Activated CD8-positive, alpha-beta T cell treated with anti-CD3 and anti-CD28 coated beads, Interleukin-2, amount 10 ng/mL, durations not matched to agents 7 days and 5 days (primary cell): ENCODE measurements at regions not wholly inside any gene's neighbourhood (a gene's known extent, or its start where the extent isn't known, plus 50 kb on each side); places are given as distances from the start of the nearest gene placed in this dataset.

Experiments used
- ATAC-seq: fragments of 150-1000 bp; cut with Tn5 transposase; one replicate; pipeline ENCODE4 v1.10.0; 2021; ENCODE audit warnings: moderate library complexity
- CTCF ChIA-PET: fragments of 350-600 bp; sonication (Branson Sonifier 250); formaldehyde crosslinking; loops from one replicate; lab custom pipeline; 2021; ENCODE audit warnings: antibody characterized with exemption; lab: Charles Lee
- POLR2A ChIA-PET: fragments of 350-600 bp; sonication (Branson Sonifier 250); formaldehyde crosslinking; loops from one replicate; lab custom pipeline; 2021; ENCODE audit warnings: antibody characterized with exemption; lab: Charles Lee
- DNase-seq: peaks from one replicate; pipeline ENCODE4 v3.0.0-alpha.2; 2020
- H3K27ac Mint-ChIP-seq: one replicate; pipeline ENCODE4 v1.8.0; 2021; ENCODE audit warnings: mild to moderate bottlenecking, mixed read lengths
- H3K27me3 Mint-ChIP-seq: one replicate; pipeline ENCODE4 v1.8.0; 2021; ENCODE audit warnings: low read depth, mixed read lengths
- H3K36me3 Mint-ChIP-seq: one replicate; pipeline ENCODE4 v1.8.0; 2021; ENCODE audit warnings: low read depth, mixed read lengths
- H3K4me1 Mint-ChIP-seq: one replicate; pipeline ENCODE4 v1.8.0; 2021; ENCODE audit warnings: low read depth, mixed read lengths
- H3K4me3 Mint-ChIP-seq: one replicate; pipeline ENCODE4 v1.8.0; 2021; ENCODE audit warnings: mild to moderate bottlenecking, mixed read lengths
- H3K9me3 Mint-ChIP-seq: one replicate; pipeline ENCODE4 v1.8.0; 2022; ENCODE audit warnings: mixed read lengths; ENCODE audit not compliant: insufficient read depth

- H3K36me3 Mint-ChIP-seq, result no peaks in the 10 kb centered on the region
- no peaks in the 10 kb centered on the region for H3K9me3 Mint-ChIP-seq
- no peak for ATAC-seq
- ChIA-PET CTCF (no interaction called here), POLR2A (no interaction called here)
- H3K4me3 Mint-ChIP-seq, result no peak overlapping the region
- H3K27me3 Mint-ChIP-seq, result no peaks in the 10 kb centered on the region
- no peak overlapping the region for H3K27ac Mint-ChIP-seq
- no peaks in the 10 kb centered on the region for H3K4me1 Mint-ChIP-seq
- no peak for DNase-seq
Measured at GRCh38 chr11:15705891-15706290, 591.2 kb downstream of the INSC start.

GRCh38 chr11:15707194-15707593 lies 592.5 kb downstream of the INSC start:
- Mint-ChIP-seq H3K9me3 (no peaks in the 10 kb centered on the region), H3K36me3 (no peaks in the 10 kb centered on the region), H3K4me1 (no peaks in the 10 kb centered on the region), H3K27me3 (no peaks in the 10 kb centered on the region), H3K27ac (no peak overlapping the region), H3K4me3 (no peak overlapping the region)
- ChIA-PET POLR2A (no interaction called here), CTCF (no interaction called here)
- ATAC-seq (no peak), DNase-seq (no peak)

DNA sequence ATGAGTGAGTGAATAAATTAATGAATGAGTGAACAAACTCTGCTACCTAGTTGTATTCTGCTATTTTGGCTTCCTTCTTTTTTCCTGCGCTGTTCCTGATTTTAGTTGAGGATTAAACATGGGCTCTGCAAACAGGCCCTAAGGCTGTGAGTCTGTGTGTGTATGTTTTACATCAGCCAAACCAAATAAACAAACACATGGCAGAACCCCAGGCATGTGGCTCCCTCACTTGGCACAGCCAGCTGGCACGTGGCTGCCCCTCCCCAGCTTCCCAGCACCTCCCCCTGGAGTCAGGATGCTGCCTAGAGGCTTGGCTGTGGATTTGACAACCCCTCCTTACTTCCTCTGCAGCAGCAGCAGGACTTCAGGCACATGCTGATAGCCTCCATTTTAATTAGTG lies 593.2 kb downstream of the INSC start:
- no peak overlapping the region for H3K4me3 Mint-ChIP-seq
- H3K9me3 Mint-ChIP-seq, result no peaks in the 10 kb centered on the region
- POLR2A ChIA-PET, result no interaction called here
- no peak for ATAC-seq
- no peak for DNase-seq
- H3K36me3 Mint-ChIP-seq, result no peaks in the 10 kb centered on the region
- CTCF ChIA-PET, result no interaction called here
- H3K27ac Mint-ChIP-seq, result no peak overlapping the region
- no peaks in the 10 kb centered on the region for H3K4me1 Mint-ChIP-seq
- no peaks in the 10 kb centered on the region for H3K27me3 Mint-ChIP-seq

GRCh38 chr11:15710580-15711275 lies 596.0 kb downstream of the INSC start:
- Mint-ChIP-seq H3K4me3 (no peak overlapping the region), H3K27ac (no peak overlapping the region), H3K4me1 (no peaks in the 10 kb centered on the region), H3K36me3 (no peaks in the 10 kb centered on the region), H3K9me3 (no peaks in the 10 kb centered on the region), H3K27me3 (no peaks in the 10 kb centered on the region)
- ChIA-PET POLR2A (no interaction called here), CTCF (no interaction called here)
- DNase-seq, result no peak
- no peak for ATAC-seq

DNA sequence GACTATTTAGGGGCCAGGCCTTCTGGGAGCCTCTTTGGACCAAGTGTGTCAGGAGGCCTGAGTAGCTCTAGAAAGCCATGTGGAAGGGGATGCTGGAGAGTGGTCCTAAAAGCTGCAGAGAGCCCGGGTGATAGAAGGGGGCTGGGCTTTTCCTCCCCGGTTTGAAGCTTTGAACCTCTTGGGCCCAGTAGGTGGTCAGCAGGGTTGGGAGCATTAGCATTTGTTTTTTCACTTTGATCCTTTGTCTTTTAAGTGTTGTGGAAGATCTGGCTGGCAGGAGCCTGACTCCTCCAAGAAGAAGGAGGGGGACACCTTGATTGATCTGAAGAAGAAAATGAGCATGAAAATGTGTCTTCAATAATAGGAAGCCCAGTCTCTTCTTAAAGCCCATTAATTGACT lies 596.6 kb downstream of the INSC start:
- CTCF ChIA-PET, result no interaction called here
- POLR2A ChIA-PET, result no interaction called here
- H3K27me3 Mint-ChIP-seq, result no peaks in the 10 kb centered on the region

GRCh38 chr11:15714641-15715399 lies 600.1 kb downstream of the INSC start:
- Mint-ChIP-seq H3K4me3 (no peak overlapping the region), H3K9me3 (no peaks in the 10 kb centered on the region), H3K36me3 (no peaks in the 10 kb centered on the region), H3K27me3 (no peaks in the 10 kb centered on the region), H3K27ac (no peak overlapping the region), H3K4me1 (no peaks in the 10 kb centered on the region)
- DNase-seq (no peak), ATAC-seq (no peak)
- POLR2A ChIA-PET, result no interaction called here
- CTCF ChIA-PET, result no interaction called here

More for the DNA sequence above, 596.6 kb downstream of the INSC start:
- ATAC-seq (no peak), DNase-seq (no peak)
- no peak overlapping the region for H3K27ac Mint-ChIP-seq
- H3K36me3 Mint-ChIP-seq, result no peaks in the 10 kb centered on the region
- H3K4me3 Mint-ChIP-seq, result no peak overlapping the region
- no peaks in the 10 kb centered on the region for H3K4me1 Mint-ChIP-seq
- H3K9me3 Mint-ChIP-seq, result no peaks in the 10 kb centered on the region

GRCh38 chr11:15716550-15716949 lies 601.8 kb downstream of the INSC start:
- POLR2A ChIA-PET, result no interaction called here
- Mint-ChIP-seq H3K4me3 (no peak overlapping the region), H3K27me3 (no peaks in the 10 kb centered on the region), H3K27ac (no peak overlapping the region), H3K36me3 (no peaks in the 10 kb centered on the region), H3K9me3 (no peaks in the 10 kb centered on the region), H3K4me1 (no peaks in the 10 kb centered on the region)
- ATAC-seq, result no peak
- CTCF ChIA-PET, result interaction anchor here (0.8 kb wide), 1 partner anchor 103 kb away, joined by 3 read pairs; no protein-coding TSS in a partner anchor
- no peak for DNase-seq

- Mint-ChIP-seq H3K36me3 (no peaks in the 10 kb centered on the region), H3K9me3 (no peaks in the 10 kb centered on the region), H3K4me1 (no peaks in the 10 kb centered on the region), H3K4me3 (no peak overlapping the region), H3K27ac (no peak overlapping the region), H3K27me3 (no peaks in the 10 kb centered on the region)
- DNase-seq, result no peak
- no peak for ATAC-seq
- CTCF ChIA-PET, result no interaction called here
- POLR2A ChIA-PET, result no interaction called here
Measured at GRCh38 chr11:15720460-15720859, 605.7 kb downstream of the INSC start.

GRCh38 chr11:15723966-15724365 lies 609.2 kb downstream of the INSC start:
- Mint-ChIP-seq H3K4me3 (no peak overlapping the region), H3K27me3 (no peaks in the 10 kb centered on the region), H3K4me1 (no peaks in the 10 kb centered on the region), H3K36me3 (no peaks in the 10 kb centered on the region), H3K9me3 (no peaks in the 10 kb centered on the region), H3K27ac (no peak overlapping the region)
- CTCF ChIA-PET, result no interaction called here
- POLR2A ChIA-PET, result no interaction called here
- ATAC-seq (no peak), DNase-seq (no peak)

DNA sequence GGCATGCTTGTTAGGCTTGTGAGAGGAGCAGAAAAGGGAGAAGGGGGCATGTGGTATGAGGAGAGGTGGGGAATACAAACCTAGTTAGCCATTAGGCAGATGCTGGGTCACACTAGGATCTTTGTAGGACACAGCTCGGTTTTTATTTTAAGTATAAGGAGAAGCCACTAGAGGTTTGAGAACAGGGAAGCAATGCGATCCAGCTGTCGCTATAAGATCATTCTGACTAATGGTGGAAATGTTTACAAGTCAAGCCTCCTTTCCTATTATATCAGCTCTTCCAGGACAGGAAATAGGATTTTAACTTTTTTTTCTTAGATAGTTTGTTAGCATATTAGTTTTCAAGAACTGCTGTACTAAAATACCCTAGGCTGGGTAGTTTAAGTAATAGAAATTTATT lies 609.9 kb downstream of the INSC start:
- no peaks in the 10 kb centered on the region for H3K27me3 Mint-ChIP-seq
- CTCF ChIA-PET, result interaction anchor here (0.7 kb wide), 1 partner anchor 75 kb away, joined by 3 read pairs; no protein-coding TSS in a partner anchor
- no peak for ATAC-seq
- no peaks in the 10 kb centered on the region for H3K9me3 Mint-ChIP-seq
- no peak overlapping the region for H3K4me3 Mint-ChIP-seq
- no peak for DNase-seq
- no peaks in the 10 kb centered on the region for H3K36me3 Mint-ChIP-seq
- POLR2A ChIA-PET, result no interaction called here
- no peak overlapping the region for H3K27ac Mint-ChIP-seq
- H3K4me1 Mint-ChIP-seq, result no peaks in the 10 kb centered on the region

DNA sequence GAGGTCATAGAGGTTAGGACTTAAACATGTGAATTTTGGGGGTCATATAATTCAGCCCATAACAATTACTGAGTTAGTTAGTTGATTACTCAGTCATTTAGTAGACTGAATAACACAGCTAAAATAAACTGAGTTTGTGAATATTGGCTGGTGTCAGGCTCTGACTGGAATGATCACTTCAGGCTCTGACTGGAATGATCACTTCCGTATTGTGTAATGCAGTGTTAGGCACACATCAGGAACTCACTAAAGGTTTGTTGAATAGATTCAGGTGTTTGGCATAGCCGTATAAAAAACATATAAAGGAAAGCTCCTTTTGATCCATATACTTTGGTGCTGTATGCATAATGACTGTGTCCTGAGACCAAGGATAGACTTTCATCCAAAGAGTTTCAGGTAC lies 610.5 kb downstream of the INSC start:
- CTCF ChIA-PET, result no interaction called here
- H3K4me1 Mint-ChIP-seq, result no peaks in the 10 kb centered on the region
- H3K27me3 Mint-ChIP-seq, result no peaks in the 10 kb centered on the region
- POLR2A ChIA-PET, result no interaction called here
- ATAC-seq (no peak), DNase-seq (no peak)
- H3K4me3 Mint-ChIP-seq, result no peak overlapping the region
- no peak overlapping the region for H3K27ac Mint-ChIP-seq
- H3K9me3 Mint-ChIP-seq, result no peaks in the 10 kb centered on the region
- H3K36me3 Mint-ChIP-seq, result no peaks in the 10 kb centered on the region

DNA sequence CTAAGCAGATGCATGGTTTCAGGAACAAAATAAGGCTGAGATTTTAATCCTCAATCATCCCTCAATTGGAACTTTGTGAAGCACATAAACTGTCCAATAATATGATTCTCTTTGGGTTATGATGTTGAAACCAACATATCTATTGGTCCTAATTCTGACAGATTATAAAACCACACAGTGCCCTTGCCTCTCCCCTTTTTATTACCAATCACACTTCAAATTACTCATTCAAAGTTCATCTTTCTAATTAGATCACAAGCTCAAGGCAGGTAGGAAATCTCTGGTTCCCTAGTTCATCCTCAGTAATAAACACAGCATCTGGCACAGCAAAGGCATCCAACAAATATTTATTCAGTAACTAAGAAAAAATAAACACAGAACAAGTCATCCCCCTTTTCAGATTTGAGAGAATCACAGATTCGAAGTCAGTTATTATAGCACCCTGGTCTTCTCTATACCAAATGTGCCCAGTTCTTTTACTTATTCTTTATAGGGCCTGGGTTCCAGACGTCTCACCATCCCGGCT lies 611.6 kb downstream of the INSC start:
- no peaks in the 10 kb centered on the region for H3K36me3 Mint-ChIP-seq
- ChIA-PET CTCF (no interaction called here), POLR2A (no interaction called here)
- H3K27ac Mint-ChIP-seq, result no peak overlapping the region
- no peaks in the 10 kb centered on the region for H3K4me1 Mint-ChIP-seq
- no peak for DNase-seq
- no peaks in the 10 kb centered on the region for H3K9me3 Mint-ChIP-seq
- no peaks in the 10 kb centered on the region for H3K27me3 Mint-ChIP-seq
- H3K4me3 Mint-ChIP-seq, result no peak overlapping the region
- no peak for ATAC-seq
